ENCODE measurements at regions not wholly inside any gene's neighbourhood (a gene's known extent, or its start where the extent isn't known, plus 50 kb on each side); places are given as distances from the start of the nearest gene placed in this dataset.
"Not testable (repeated sequence)": the region's sequence is repeated elsewhere in the genome, so short reads cannot be mapped to it uniquely, and the experiment has no call there.

- no peak for DNase-seq
Observed at GRCh38 chr6:134599079-134599478, 281.2 kb upstream of the SGK1 start.

GRCh38 chr6:134596191-134596590, 278.3 kb upstream of the SGK1 start:
- no peak for DNase-seq

- DNase-seq, result no peak
Observed at GRCh38 chr6:134594881-134595280, 277.0 kb upstream of the SGK1 start.

- no peak for DNase-seq
Observed at GRCh38 chr6:134593887-134594286, 276.0 kb upstream of the SGK1 start.

GRCh38 chr6:134593442-134593841, 275.5 kb upstream of the SGK1 start:
- DNase-seq, result no peak

GRCh38 chr6:134593024-134593423, 275.1 kb upstream of the SGK1 start:
- DNase-seq, result no peak

GRCh38 chr6:134590449-134590848, 272.5 kb upstream of the SGK1 start:
- DNase-seq, result no peak

- DNase-seq, result no peak
Observed at GRCh38 chr6:134590004-134590403, 272.1 kb upstream of the SGK1 start.

GRCh38 chr6:134589512-134589911, 271.6 kb upstream of the SGK1 start:
- DNase-seq, result no peak

GRCh38 chr6:134588267-134588666, 270.4 kb upstream of the SGK1 start:
- DNase-seq, result no peak

GRCh38 chr6:134585517-134585873, 267.6 kb upstream of the SGK1 start:
- no peak for DNase-seq

- no peak for DNase-seq
Observed at GRCh38 chr6:134584847-134585516, 267.1 kb upstream of the SGK1 start.

- DNase-seq, result no peak
Observed at GRCh38 chr6:134577998-134578397, 260.1 kb upstream of the SGK1 start.

GRCh38 chr6:134575221-134575620, 257.3 kb upstream of the SGK1 start:
- DNase-seq, result no peak

- peak; percentile 51 to 63 for DNase-seq
Observed at GRCh38 chr6:134574491-134574890, 256.6 kb upstream of the SGK1 start.

- DNase-seq, result not testable (repeated sequence)
Observed at GRCh38 chr6:134569996-134570395, 252.1 kb upstream of the SGK1 start.

GRCh38 chr6:134564705-134565104, 246.8 kb upstream of the SGK1 start:
- no peak for DNase-seq

- no peak for DNase-seq
Observed at GRCh38 chr6:134560019-134560418, 242.1 kb upstream of the SGK1 start.

GRCh38 chr6:134557509-134557908, 239.6 kb upstream of the SGK1 start:
- no peak for DNase-seq

- no peak for DNase-seq
Observed at GRCh38 chr6:134555672-134556071, 237.8 kb upstream of the SGK1 start.

GRCh38 chr6:134553936-134554335, 236.0 kb upstream of the SGK1 start:
- no peak for DNase-seq

GRCh38 chr6:134551245-134551960, 233.5 kb upstream of the SGK1 start:
- DNase-seq, result no peak

- no peak for DNase-seq
Observed at GRCh38 chr6:134550604-134551003, 232.7 kb upstream of the SGK1 start.

GRCh38 chr6:134549854-134550253, 231.9 kb upstream of the SGK1 start:
- no peak for DNase-seq

Data from Kasumi-1 (cell line).